ENCODE measurements at regions not wholly inside any gene's neighbourhood (a gene's known extent, or its start where the extent isn't known, plus 50 kb on each side); places are given as distances from the start of the nearest gene placed in this dataset.

GRCh38 chr1:221874285-221875003, 132.6 kb upstream of the DUSP10 start:
- Histone ChIP-seq H2AFZ (peak overlapping the region; percentile 69), H3K79me2 (ENCODE audit: insufficient read depth) (no peaks in the 10 kb centered on the region), H3K9me3 (ENCODE audit: low read depth) (no peaks in the 10 kb centered on the region), H3K4me2 (ENCODE audit: unreplicated experiment) (peak overlapping the region; percentile 24), H3F3A (ENCODE audit: insufficient read depth) (peaks cover 26% of the 10 kb centered on the region), H3K27ac (peak overlapping the region; percentile 61), H3K9ac (no peak overlapping the region), H3K27me3 (replicated peaks; ENCODE audit: insufficient read depth) (no peaks in the 10 kb centered on the region), H3K4me1 (ENCODE audit: insufficient read depth) (peaks cover 51% of the 10 kb centered on the region), H3K4me3 (no peak overlapping the region), H3K9me2 (ENCODE audit: insufficient read depth) (no peaks in the 10 kb centered on the region), H3K36me3 (ENCODE audit: low read depth) (no peaks in the 10 kb centered on the region), H4K20me1 (ENCODE audit: insufficient read depth) (no peaks in the 10 kb centered on the region)
- TF ChIP-seq EZH2 (IDR thresholded peaks at IDR 0.05; ENCODE audit: insufficient read depth, poor library complexity, severe bottlenecking) (no peak), EZH2phosphoT487 (IDR thresholded peaks at IDR 0.05; ENCODE audit: insufficient read depth, low read depth) (no peak)
- DNase-seq: peak; percentile 75
- WGBS, 2 experiments (ENCODE audit: low coverage in 1 of 2, low lambda C conversion rate in 2 of 2, missing lambda C conversion rate in 2 of 2): 38 to 41% methylated on average over 3 of the region's 3 CpGs
- in situ Hi-C loops (cut with MboI): no loop called here

- H3K4me1 ChIP-seq (ENCODE audit: insufficient read depth): peaks cover 51% of the 10 kb centered on the region
- TF ChIP-seq EZH2 (IDR thresholded peaks at IDR 0.05; ENCODE audit: insufficient read depth, poor library complexity, severe bottlenecking): no peak
- no peak for TF ChIP-seq EZH2phosphoT487 (IDR thresholded peaks at IDR 0.05; ENCODE audit: insufficient read depth, low read depth)
- H3K79me2 ChIP-seq (ENCODE audit: insufficient read depth): no peaks in the 10 kb centered on the region
- H3K9me2 ChIP-seq (ENCODE audit: insufficient read depth): no peaks in the 10 kb centered on the region
- in situ Hi-C loops (cut with MboI): no loop called here
- H3K4me2 ChIP-seq (ENCODE audit: unreplicated experiment): peak overlapping the region; percentile 24
- H3K36me3 ChIP-seq (ENCODE audit: low read depth): no peaks in the 10 kb centered on the region
- DNase-seq: no peak
- H3F3A ChIP-seq (ENCODE audit: insufficient read depth): peaks cover 33% of the 10 kb centered on the region
- no peaks in the 10 kb centered on the region for H4K20me1 ChIP-seq (ENCODE audit: insufficient read depth)
- H3K9ac ChIP-seq: no peak overlapping the region
- no peaks in the 10 kb centered on the region for H3K27me3 ChIP-seq (replicated peaks; ENCODE audit: insufficient read depth)
- H2AFZ ChIP-seq: no peak overlapping the region
- WGBS, 2 experiments (ENCODE audit: low coverage in 1 of 2, low lambda C conversion rate in 2 of 2, missing lambda C conversion rate in 2 of 2): 86 to 100% methylated on average over 2 of the region's 2 CpGs
- peak overlapping the region; percentile 61 for H3K27ac ChIP-seq
- no peak overlapping the region for H3K4me3 ChIP-seq
- H3K9me3 ChIP-seq (ENCODE audit: low read depth): no peaks in the 10 kb centered on the region
Observed at GRCh38 chr1:221873673-221874072, 131.8 kb upstream of the DUSP10 start.

- H2AFZ ChIP-seq: no peak overlapping the region
- H3K27me3 ChIP-seq (replicated peaks; ENCODE audit: insufficient read depth): no peaks in the 10 kb centered on the region
- H4K20me1 ChIP-seq (ENCODE audit: insufficient read depth): no peaks in the 10 kb centered on the region
- no peak overlapping the region for H3K9ac ChIP-seq
- no peak overlapping the region for H3K4me3 ChIP-seq
- TF ChIP-seq EZH2 (IDR thresholded peaks at IDR 0.05; ENCODE audit: insufficient read depth, poor library complexity, severe bottlenecking): no peak
- no peak for TF ChIP-seq EZH2phosphoT487 (IDR thresholded peaks at IDR 0.05; ENCODE audit: insufficient read depth, low read depth)
- H3K36me3 ChIP-seq (ENCODE audit: low read depth): no peaks in the 10 kb centered on the region
- no peak overlapping the region for H3K4me2 ChIP-seq (ENCODE audit: unreplicated experiment)
- H3K9me2 ChIP-seq (ENCODE audit: insufficient read depth): no peaks in the 10 kb centered on the region
- in situ Hi-C loops (cut with MboI): no loop called here
- H3F3A ChIP-seq (ENCODE audit: insufficient read depth): peaks cover 41% of the 10 kb centered on the region
- WGBS, 2 experiments (ENCODE audit: low coverage in 1 of 2, low lambda C conversion rate in 2 of 2, missing lambda C conversion rate in 2 of 2): 84 to 91% methylated on average over 6 of the region's 6 CpGs
- peaks cover 51% of the 10 kb centered on the region for H3K4me1 ChIP-seq (ENCODE audit: insufficient read depth)
- DNase-seq: no peak
- no peak overlapping the region for H3K27ac ChIP-seq
- H3K9me3 ChIP-seq (ENCODE audit: low read depth): no peaks in the 10 kb centered on the region
- no peaks in the 10 kb centered on the region for H3K79me2 ChIP-seq (ENCODE audit: insufficient read depth)
Observed at GRCh38 chr1:221871056-221871455, 129.2 kb upstream of the DUSP10 start.

- TF ChIP-seq EZH2 (IDR thresholded peaks at IDR 0.05; ENCODE audit: insufficient read depth, poor library complexity, severe bottlenecking) (no peak), EZH2phosphoT487 (IDR thresholded peaks at IDR 0.05; ENCODE audit: insufficient read depth, low read depth) (no peak)
- 4 to 8% methylated on average over 3 of the region's 3 CpGs for WGBS, 2 experiments (ENCODE audit: low coverage in 1 of 2, low lambda C conversion rate in 2 of 2, missing lambda C conversion rate in 2 of 2)
- peak; percentile 88 for DNase-seq
- H3K4me2 ChIP-seq (ENCODE audit: unreplicated experiment): peak overlapping the region; percentile 66
- peak overlapping the region; percentile 63 for H3K9ac ChIP-seq
- peak overlapping the region; percentile 48 for H3K4me3 ChIP-seq
- no peaks in the 10 kb centered on the region for H4K20me1 ChIP-seq (ENCODE audit: insufficient read depth)
- no peak overlapping the region for H2AFZ ChIP-seq
- in situ Hi-C loops (cut with MboI): loop anchor here (10.0 kb wide), 1 partner anchor 125 kb away; the partner anchor contains the start of gene DUSP10
- H3K9me2 ChIP-seq (ENCODE audit: insufficient read depth): no peaks in the 10 kb centered on the region
- peaks cover 43% of the 10 kb centered on the region for H3F3A ChIP-seq (ENCODE audit: insufficient read depth)
- H3K79me2 ChIP-seq (ENCODE audit: insufficient read depth): no peaks in the 10 kb centered on the region
- H3K9me3 ChIP-seq (ENCODE audit: low read depth): no peaks in the 10 kb centered on the region
- no peaks in the 10 kb centered on the region for H3K36me3 ChIP-seq (ENCODE audit: low read depth)
- H3K27ac ChIP-seq: peak overlapping the region; percentile 91
- peaks cover 50% of the 10 kb centered on the region for H3K4me1 ChIP-seq (ENCODE audit: insufficient read depth)
- H3K27me3 ChIP-seq (replicated peaks; ENCODE audit: insufficient read depth): no peaks in the 10 kb centered on the region
Observed at GRCh38 chr1:221869779-221870178, 127.9 kb upstream of the DUSP10 start.

Data from GM23248 (cell line).